HG03159 (cell line): ENCODE measurements at regions not wholly inside any gene's neighbourhood (a gene's known extent, or its start where the extent isn't known, plus 50 kb on each side); places are given as distances from the start of the nearest gene placed in this dataset.

Source experiments
- ATAC-seq: cut with Tn5 transposase; IDR thresholded peaks from one replicate; pipeline ENCODE4 v1.9.1; 2021; ENCODE audit warnings: mild to moderate bottlenecking, moderate library complexity; ENCODE audit not compliant: unreplicated experiment

GRCh38 chr1:106457368-106457767, 599.1 kb upstream of the PRMT6 start:
- ATAC-seq = no peak

GRCh38 chr1:106458866-106459265, 597.6 kb upstream of the PRMT6 start:
- ATAC-seq = no peak

GRCh38 chr1:106459418-106459817, 597.1 kb upstream of the PRMT6 start:
- no peak for ATAC-seq

- ATAC-seq = no peak
These were observed 590.8 kb upstream of the PRMT6 start for GRCh38 chr1:106465666-106466065.

- no peak for ATAC-seq
These were observed 575.8 kb upstream of the PRMT6 start for GRCh38 chr1:106480629-106481028.

GRCh38 chr1:106492880-106493279, 563.6 kb upstream of the PRMT6 start:
- ATAC-seq = no peak

GRCh38 chr1:106494646-106495045, 561.8 kb upstream of the PRMT6 start:
- ATAC-seq = no peak

GRCh38 chr1:106498238-106498637, 558.2 kb upstream of the PRMT6 start:
- ATAC-seq = no peak

GRCh38 chr1:106502659-106503058, 553.8 kb upstream of the PRMT6 start:
- ATAC-seq = no peak

- no peak for ATAC-seq
These were observed 541.1 kb upstream of the PRMT6 start for GRCh38 chr1:106515375-106515774.

GRCh38 chr1:106517224-106517623, 539.2 kb upstream of the PRMT6 start:
- no peak for ATAC-seq

- ATAC-seq = no peak
These were observed 533.0 kb upstream of the PRMT6 start for GRCh38 chr1:106523497-106523896.

GRCh38 chr1:106524631-106525030, 531.8 kb upstream of the PRMT6 start:
- no peak for ATAC-seq

- ATAC-seq = no peak
These were observed 529.8 kb upstream of the PRMT6 start for GRCh38 chr1:106526650-106527049.

- ATAC-seq = no peak
These were observed 521.9 kb upstream of the PRMT6 start for GRCh38 chr1:106534612-106535011.

- ATAC-seq = no peak
These were observed 519.7 kb upstream of the PRMT6 start for GRCh38 chr1:106536741-106537140.

GRCh38 chr1:106548726-106549125, 507.7 kb upstream of the PRMT6 start:
- ATAC-seq = no peak

- no peak for ATAC-seq
These were observed 502.2 kb upstream of the PRMT6 start for GRCh38 chr1:106554294-106554693.

- ATAC-seq = no peak
These were observed 500.9 kb upstream of the PRMT6 start for GRCh38 chr1:106555571-106555970.

GRCh38 chr1:106564192-106564591, 492.3 kb upstream of the PRMT6 start:
- no peak for ATAC-seq

- no peak for ATAC-seq
These were observed 488.1 kb upstream of the PRMT6 start for GRCh38 chr1:106568201-106568974.

- no peak for ATAC-seq
These were observed 485.4 kb upstream of the PRMT6 start for GRCh38 chr1:106571109-106571508.

- ATAC-seq = no peak
These were observed 472.4 kb upstream of the PRMT6 start for GRCh38 chr1:106584107-106584506.
